SU-DHL-6 (cell line): ENCODE measurements at regions not wholly inside any gene's neighbourhood (a gene's known extent, or its start where the extent isn't known, plus 50 kb on each side); places are given as distances from the start of the nearest gene placed in this dataset.

Experiments used
- H2AFZ ChIP-seq: fragments of 200-600 bp; sonication (generic); 2 replicates; pipeline ENCODE4 v1.6.1; 2014; ENCODE audit warnings: low read depth, mild to moderate bottlenecking, moderate library complexity, mixed read lengths, antibody characterized with exemption, low read length; ENCODE audit not compliant: severe bottlenecking
- H3F3A ChIP-seq: fragments of 200-600 bp; shearing (Covaris generic); 2 replicates; pipeline ENCODE4 v1.6.0; 2016; ENCODE audit warnings: antibody characterized with exemption, mild to moderate bottlenecking; ENCODE audit not compliant: insufficient read depth
- H3K27ac ChIP-seq: fragments of 200-600 bp; sonication (generic); 2 replicates; pipeline ENCODE4 v1.5.1; 2016; ENCODE audit warnings: low read depth, mild to moderate bottlenecking, low read length, moderate library complexity, mixed read lengths
- H3K27me3 ChIP-seq: fragments of 200-600 bp; sonication (generic), shearing (Covaris generic); 2 replicates; pipeline ENCODE4 v1.6.0; 2014; ENCODE audit warnings: mild to moderate bottlenecking, low read length
- H3K36me3 ChIP-seq: fragments of 200-600 bp; sonication (generic); 2 replicates; pipeline ENCODE4 v1.6.1; 2014; ENCODE audit warnings: mild to moderate bottlenecking, low read length, mixed read lengths
- H3K4me2 ChIP-seq: fragments of 300-600, 200-600 bp; shearing (Covaris generic), sonication (generic); 2 replicates; pipeline ENCODE4 v1.6.0; 2014; ENCODE audit warnings: low read length, low read depth, mild to moderate bottlenecking; ENCODE audit not compliant: poor library complexity, severe bottlenecking
- H3K4me3 ChIP-seq: fragments of 200-600 bp; sonication (generic); 2 replicates; pipeline ENCODE4 v1.5.1; 2014; ENCODE audit warnings: antibody characterized with exemption, low read length, mild to moderate bottlenecking, mixed read lengths; ENCODE audit not compliant: insufficient read depth, poor library complexity, severe bottlenecking
- H3K79me2 ChIP-seq: fragments of 200-600 bp; sonication (generic); 2 replicates; pipeline ENCODE4 v1.6.1; 2014; ENCODE audit warnings: mild to moderate bottlenecking, low read length, moderate library complexity; ENCODE audit not compliant: insufficient read depth
- H3K9ac ChIP-seq: fragments of 200-600 bp; sonication (generic); 2 replicates; pipeline ENCODE4 v1.7.0; 2014; ENCODE audit warnings: mild to moderate bottlenecking, low read length
- H3K9me2 ChIP-seq: fragments of 200-600 bp; sonication (generic); replicated peaks from 2 replicates; pipeline ENCODE4 v1.6.1; 2014; ENCODE audit warnings: low read length; ENCODE audit not compliant: insufficient read depth
- H3K9me3 ChIP-seq: fragments of 200-600 bp; sonication (generic); 2 replicates; pipeline ENCODE4 v1.6.1; 2014; ENCODE audit warnings: low read length, mixed read lengths; ENCODE audit not compliant: insufficient read depth
- H4K20me1 ChIP-seq: fragments of 200-600 bp; sonication (generic); 2 replicates; pipeline ENCODE4 v1.6.1; 2014; ENCODE audit warnings: low read depth, mild to moderate bottlenecking, antibody characterized with exemption, low read length, moderate library complexity, mixed read lengths
- EZH2phosphoT487 ChIP-seq: fragments of 200-600 bp; sonication (generic), shearing (Covaris generic); conservative IDR thresholded peaks from 2 replicates; pipeline ENCODE4 v1.6.1; 2018; ENCODE audit warnings: mild to moderate bottlenecking, antibody characterized with exemption, low read length, moderate library complexity, mixed read lengths
- TF ChIP-seq, protein P1 (sequence below): fragments of 200-600 bp; sonication (generic); IDR thresholded peaks from one replicate; pipeline ENCODE4 v1.5.1; 2017; ENCODE audit warnings: antibody characterized with exemption, mild to moderate bottlenecking, low read length, moderate library complexity; ENCODE audit not compliant: insufficient read depth, poor library complexity, severe bottlenecking

DNA sequence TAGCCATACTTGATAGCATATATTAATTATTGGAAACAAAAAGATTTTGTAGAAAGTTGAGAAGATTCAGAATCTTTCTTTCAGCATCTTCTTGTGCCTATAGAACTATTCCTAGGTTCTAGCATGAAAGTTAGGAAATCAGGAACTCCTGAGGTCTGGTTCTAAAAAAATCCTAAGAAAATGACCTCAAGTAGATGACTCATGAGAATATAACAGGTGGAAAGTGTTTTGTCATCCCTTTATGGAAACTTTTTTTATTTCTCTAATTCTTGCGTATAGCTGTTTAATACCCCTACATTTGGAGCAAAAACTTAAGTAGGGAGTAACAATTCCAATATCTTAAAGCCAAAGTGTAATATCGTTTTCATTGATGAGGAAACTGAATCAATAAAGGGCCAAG is 574.1 kb downstream of the NR2F1-AS1 start:
- H3K4me3 ChIP-seq = no peak overlapping the region
- no peak overlapping the region for H3K4me2 ChIP-seq
- no peaks in the 10 kb centered on the region for H3K36me3 ChIP-seq
- H3K9ac ChIP-seq = no peak overlapping the region
- no peaks in the 10 kb centered on the region for H4K20me1 ChIP-seq
- H3K9me2 ChIP-seq = no peaks in the 10 kb centered on the region
- TF ChIP-seq, protein P1, sequence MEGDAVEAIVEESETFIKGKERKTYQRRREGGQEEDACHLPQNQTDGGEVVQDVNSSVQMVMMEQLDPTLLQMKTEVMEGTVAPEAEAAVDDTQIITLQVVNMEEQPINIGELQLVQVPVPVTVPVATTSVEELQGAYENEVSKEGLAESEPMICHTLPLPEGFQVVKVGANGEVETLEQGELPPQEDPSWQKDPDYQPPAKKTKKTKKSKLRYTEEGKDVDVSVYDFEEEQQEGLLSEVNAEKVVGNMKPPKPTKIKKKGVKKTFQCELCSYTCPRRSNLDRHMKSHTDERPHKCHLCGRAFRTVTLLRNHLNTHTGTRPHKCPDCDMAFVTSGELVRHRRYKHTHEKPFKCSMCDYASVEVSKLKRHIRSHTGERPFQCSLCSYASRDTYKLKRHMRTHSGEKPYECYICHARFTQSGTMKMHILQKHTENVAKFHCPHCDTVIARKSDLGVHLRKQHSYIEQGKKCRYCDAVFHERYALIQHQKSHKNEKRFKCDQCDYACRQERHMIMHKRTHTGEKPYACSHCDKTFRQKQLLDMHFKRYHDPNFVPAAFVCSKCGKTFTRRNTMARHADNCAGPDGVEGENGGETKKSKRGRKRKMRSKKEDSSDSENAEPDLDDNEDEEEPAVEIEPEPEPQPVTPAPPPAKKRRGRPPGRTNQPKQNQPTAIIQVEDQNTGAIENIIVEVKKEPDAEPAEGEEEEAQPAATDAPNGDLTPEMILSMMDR = no peak
- TF ChIP-seq EZH2phosphoT487 = no peak
- H3K9me3 ChIP-seq = no peaks in the 10 kb centered on the region
- no peaks in the 10 kb centered on the region for H3F3A ChIP-seq
- no peaks in the 10 kb centered on the region for H3K79me2 ChIP-seq
- no peak overlapping the region for H2AFZ ChIP-seq
- no peaks in the 10 kb centered on the region for H3K27me3 ChIP-seq
- H3K27ac ChIP-seq = no peak overlapping the region

DNA sequence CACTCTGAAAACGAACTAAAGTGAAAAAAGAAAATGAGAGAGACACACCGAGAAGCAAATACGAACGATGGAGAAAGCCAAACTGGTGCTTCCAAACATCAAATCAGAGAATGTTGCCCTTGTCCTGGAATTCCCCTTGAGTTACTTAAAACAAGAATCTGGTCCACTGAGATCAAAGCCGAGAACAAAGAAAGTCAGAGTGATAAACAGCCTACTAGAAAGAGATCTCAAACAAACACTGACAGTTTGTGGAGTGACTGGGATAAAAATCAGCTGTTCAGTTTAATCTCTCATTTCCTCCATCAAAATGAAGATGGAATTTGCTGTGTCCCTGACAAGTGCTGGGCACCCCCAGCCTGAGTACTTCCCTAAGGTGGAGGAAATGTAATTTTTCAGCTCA is 582.6 kb downstream of the NR2F1-AS1 start:
- Histone ChIP-seq H3K9me2 (no peaks in the 10 kb centered on the region), H2AFZ (no peak overlapping the region), H3K36me3 (no peaks in the 10 kb centered on the region), H3K27me3 (no peaks in the 10 kb centered on the region), H3K27ac (no peak overlapping the region), H3K79me2 (no peaks in the 10 kb centered on the region), H3K4me3 (no peak overlapping the region), H3K4me2 (no peak overlapping the region), H4K20me1 (no peaks in the 10 kb centered on the region), H3F3A (no peaks in the 10 kb centered on the region), H3K9ac (no peak overlapping the region), H3K9me3 (no peaks in the 10 kb centered on the region)
- TF ChIP-seq, protein P1 = no peak
- TF ChIP-seq EZH2phosphoT487 = no peak

DNA sequence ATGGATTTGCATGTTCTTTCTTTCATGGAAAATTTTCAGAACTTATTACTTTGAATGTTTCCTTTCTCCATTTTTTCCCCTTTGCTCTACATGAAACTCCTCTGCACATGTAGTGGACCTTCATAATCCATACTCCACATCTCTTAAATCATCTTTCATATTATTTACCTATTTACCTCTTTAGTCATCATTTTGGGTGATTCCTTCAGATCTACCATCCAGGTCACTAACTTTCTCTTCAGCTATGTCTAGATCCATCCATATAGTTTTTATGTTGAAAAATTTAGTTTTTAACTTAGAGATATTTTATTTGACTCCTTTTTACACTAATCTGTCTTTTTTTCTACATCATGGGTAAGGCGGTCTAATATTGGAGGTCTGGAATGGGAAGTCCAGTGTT is 586.6 kb downstream of the NR2F1-AS1 start:
- Histone ChIP-seq H2AFZ (no peak overlapping the region), H3K27me3 (no peaks in the 10 kb centered on the region), H3K9ac (no peak overlapping the region), H3K79me2 (no peaks in the 10 kb centered on the region), H4K20me1 (no peaks in the 10 kb centered on the region), H3F3A (no peaks in the 10 kb centered on the region), H3K36me3 (no peaks in the 10 kb centered on the region), H3K4me2 (no peak overlapping the region), H3K9me2 (no peaks in the 10 kb centered on the region), H3K27ac (no peak overlapping the region), H3K4me3 (no peak overlapping the region), H3K9me3 (no peaks in the 10 kb centered on the region)
- TF ChIP-seq EZH2phosphoT487 = no peak

DNA sequence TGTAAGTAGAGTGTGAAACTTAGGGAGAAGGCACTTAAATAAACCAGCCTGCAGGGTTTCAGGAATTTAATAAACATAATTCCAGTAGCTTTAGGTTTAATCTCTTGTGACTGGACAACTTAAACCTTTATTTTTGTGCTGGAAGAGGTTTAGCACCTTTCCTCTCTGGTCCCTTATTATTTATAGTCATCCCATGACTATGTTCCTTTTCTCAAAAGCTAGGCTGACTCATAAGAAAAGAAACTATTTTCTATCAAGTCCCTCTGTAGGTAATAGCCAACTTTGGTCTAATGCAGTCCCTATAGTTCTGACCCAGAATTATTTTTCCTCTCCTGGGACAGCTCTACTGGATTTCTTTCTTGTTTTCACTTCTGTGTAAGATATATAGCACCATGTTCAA is 588.9 kb downstream of the NR2F1-AS1 start:
- no peak overlapping the region for H3K27ac ChIP-seq
- H3K9me2 ChIP-seq = no peaks in the 10 kb centered on the region
- H2AFZ ChIP-seq = no peak overlapping the region
- H3K4me3 ChIP-seq = no peak overlapping the region
- no peak overlapping the region for H3K9ac ChIP-seq
- H3K79me2 ChIP-seq = no peaks in the 10 kb centered on the region
- no peaks in the 10 kb centered on the region for H3K36me3 ChIP-seq
- H3F3A ChIP-seq = no peaks in the 10 kb centered on the region
- no peaks in the 10 kb centered on the region for H4K20me1 ChIP-seq
- H3K9me3 ChIP-seq = no peaks in the 10 kb centered on the region
- H3K4me2 ChIP-seq = no peak overlapping the region
- TF ChIP-seq, protein P1 = no peak
- TF ChIP-seq EZH2phosphoT487 = no peak
- no peaks in the 10 kb centered on the region for H3K27me3 ChIP-seq
